HepG2 (cell line): ENCODE measurements at regions not wholly inside any gene's neighbourhood (a gene's known extent, or its start where the extent isn't known, plus 50 kb on each side); places are given as distances from the start of the nearest gene placed in this dataset.

Source experiments
- CTCF ChIP-seq: sonication (generic); formaldehyde crosslinking; IDR thresholded peaks from 2 replicates; pipeline ENCODE4 v1.5.0; 2020; ENCODE audit warnings: mild to moderate bottlenecking, missing genetic modification reagents, moderate library complexity
- ETV5 ChIP-seq: IDR thresholded peaks from 2 replicates; pipeline ENCODE4 v1.6.1; 2018; ENCODE audit warnings: missing biosample characterization, missing genetic modification reagents, inconsistent platforms, borderline replicate concordance
- EZH2 ChIP-seq: conservative IDR thresholded peaks from 2 replicates; pipeline ENCODE4 v1.6.1; 2012; ENCODE audit warnings: mild to moderate bottlenecking, low read depth, low read length, moderate library complexity
- KAT2B ChIP-seq: fragments of 150-350 bp; IDR thresholded peaks from 2 replicates; pipeline ENCODE4 v1.6.1; 2014; ENCODE audit warnings: low read depth, low read length, borderline replicate concordance
- KAT7 ChIP-seq: IDR thresholded peaks from 2 replicates; pipeline ENCODE4 v1.6.1; 2018; ENCODE audit warnings: borderline replicate concordance, missing compliant biosample characterization
- KLF6 ChIP-seq: IDR thresholded peaks from 2 replicates; pipeline ENCODE4 v1.8.0; 2016; ENCODE audit warnings: missing biosample characterization, missing genetic modification reagents
- MTA3 ChIP-seq: sonication (generic); formaldehyde crosslinking; IDR thresholded peaks from 2 replicates; pipeline ENCODE4 v1.4.0; 2020; ENCODE audit warnings: missing genetic modification reagents
- RAD51 ChIP-seq: fragments of 450-650 bp; IDR thresholded peaks from 2 replicates; pipeline ENCODE4 v1.6.1; 2016; ENCODE audit warnings: borderline replicate concordance
- TCF7 ChIP-seq: sonication (generic); IDR thresholded peaks from 2 replicates; pipeline ENCODE4 v1.6.1; 2016; ENCODE audit warnings: antibody characterized with exemption, low read depth
- ZNF225 ChIP-seq: sonication (generic); formaldehyde crosslinking; IDR thresholded peaks from 2 replicates; pipeline ENCODE4 v1.4.0; 2020; ENCODE audit warnings: mild to moderate bottlenecking, missing genetic modification reagents
- ZNF768 ChIP-seq: sonication (generic); formaldehyde crosslinking; IDR thresholded peaks from 2 replicates; pipeline ENCODE4 v1.4.0; 2020; ENCODE audit warnings: missing genetic modification reagents
- TF ChIP-seq, protein P1 (sequence below): sonication (generic); formaldehyde crosslinking; IDR thresholded peaks from 2 replicates; pipeline ENCODE4 v1.8.1; 2023; ENCODE audit warnings: missing genetic modification reagents, inconsistent platforms, borderline replicate concordance
- TF ChIP-seq, protein P2 (sequence below): IDR thresholded peaks from 2 replicates; pipeline ENCODE4 v1.6.1; 2012; ENCODE audit warnings: inconsistent platforms
- TF ChIP-seq, protein P3 (sequence below): sonication (generic); formaldehyde crosslinking; IDR thresholded peaks from 2 replicates; pipeline ENCODE4 v1.4.0; 2020; ENCODE audit warnings: missing genetic modification reagents

- TF ChIP-seq ZNF225 (CRISPR knock-in tag) (no peak), ZNF768 (CRISPR knock-in tag) (no peak), ETV5 (CRISPR knock-in tag) (no peak), EZH2 (no peak), KAT7 (CRISPR knock-in tag) (no peak), RAD51 (no peak), CTCF (CRISPR knock-in tag) (no peak), KAT2B (no peak), MTA3 (CRISPR knock-in tag) (no peak), TCF7 (no peak), KLF6 (CRISPR knock-in tag) (no peak)
- TF ChIP-seq, protein P1, sequence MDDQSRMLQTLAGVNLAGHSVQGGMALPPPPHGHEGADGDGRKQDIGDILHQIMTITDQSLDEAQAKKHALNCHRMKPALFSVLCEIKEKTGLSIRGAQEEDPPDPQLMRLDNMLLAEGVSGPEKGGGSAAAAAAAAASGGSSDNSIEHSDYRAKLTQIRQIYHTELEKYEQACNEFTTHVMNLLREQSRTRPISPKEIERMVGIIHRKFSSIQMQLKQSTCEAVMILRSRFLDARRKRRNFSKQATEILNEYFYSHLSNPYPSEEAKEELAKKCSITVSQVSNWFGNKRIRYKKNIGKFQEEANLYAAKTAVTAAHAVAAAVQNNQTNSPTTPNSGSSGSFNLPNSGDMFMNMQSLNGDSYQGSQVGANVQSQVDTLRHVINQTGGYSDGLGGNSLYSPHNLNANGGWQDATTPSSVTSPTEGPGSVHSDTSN = no peak
- TF ChIP-seq, protein P2, sequence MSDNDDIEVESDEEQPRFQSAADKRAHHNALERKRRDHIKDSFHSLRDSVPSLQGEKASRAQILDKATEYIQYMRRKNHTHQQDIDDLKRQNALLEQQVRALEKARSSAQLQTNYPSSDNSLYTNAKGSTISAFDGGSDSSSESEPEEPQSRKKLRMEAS = no peak
- TF ChIP-seq, protein P3, sequence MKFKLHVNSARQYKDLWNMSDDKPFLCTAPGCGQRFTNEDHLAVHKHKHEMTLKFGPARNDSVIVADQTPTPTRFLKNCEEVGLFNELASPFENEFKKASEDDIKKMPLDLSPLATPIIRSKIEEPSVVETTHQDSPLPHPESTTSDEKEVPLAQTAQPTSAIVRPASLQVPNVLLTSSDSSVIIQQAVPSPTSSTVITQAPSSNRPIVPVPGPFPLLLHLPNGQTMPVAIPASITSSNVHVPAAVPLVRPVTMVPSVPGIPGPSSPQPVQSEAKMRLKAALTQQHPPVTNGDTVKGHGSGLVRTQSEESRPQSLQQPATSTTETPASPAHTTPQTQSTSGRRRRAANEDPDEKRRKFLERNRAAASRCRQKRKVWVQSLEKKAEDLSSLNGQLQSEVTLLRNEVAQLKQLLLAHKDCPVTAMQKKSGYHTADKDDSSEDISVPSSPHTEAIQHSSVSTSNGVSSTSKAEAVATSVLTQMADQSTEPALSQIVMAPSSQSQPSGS = no peak
These were observed 386.7 kb downstream of the SPRY1 start for GRCh38 chr4:123783151-123783790.
